CD4-positive, alpha-beta T cell (primary cell): ENCODE measurements at regions not wholly inside any gene's neighbourhood (a gene's known extent, or its start where the extent isn't known, plus 50 kb on each side); places are given as distances from the start of the nearest gene placed in this dataset.

Experiments
- ATAC-seq: fragments of 200-7000 bp; cut with Tn5 transposase; one replicate; pipeline ENCODE4 v1.10.0; 2022; ENCODE audit warnings: mild to moderate bottlenecking; ENCODE audit not compliant: poor library complexity
- CTCF ChIA-PET: fragments of 350-600 bp; sonication (Branson Sonifier 250); formaldehyde crosslinking; loops from one replicate; lab custom pipeline; 2021; ENCODE audit warnings: antibody characterized with exemption, inconsistent platforms; lab: Charles Lee
- POLR2A ChIA-PET: fragments of 350-600 bp; sonication (Branson Sonifier 250); formaldehyde crosslinking; loops from one replicate; lab custom pipeline; 2021; ENCODE audit warnings: antibody characterized with exemption, inconsistent platforms; lab: Charles Lee
- DNase-seq, 14 experiments: peaks; one replicate each; pipeline ENCODE4 v3.0.0-alpha.2; 2013 to 2020; ENCODE audit warnings: mixed read lengths in 2 of 14
- H3K27ac ChIP-seq, 2 donors: one replicate each; pipeline versions ENCODE4 v1.5.1 to v1.7.0; 2013; ENCODE audit warnings: low read length in 2 of 2, low read depth in 1 of 2, mild to moderate bottlenecking in 1 of 2
- H3K27me3 ChIP-seq, 2 experiments: 1 replicate in 1 of 2; 2 replicates in 1 of 2; pipeline versions ENCODE4 v1.6.1 to v1.7.0; 2013; ENCODE audit warnings: low read length in 2 of 2, control low read depth in 1 of 2, mild to moderate bottlenecking in 1 of 2, moderate library complexity in 1 of 2; ENCODE audit not compliant: insufficient read depth in 2 of 2, control insufficient read depth in 1 of 2
- H3K36me3 ChIP-seq: one replicate; pipeline ENCODE4 v1.6.1; 2013; ENCODE audit warnings: low read length, control low read depth; ENCODE audit not compliant: insufficient read depth
- H3K4me1 ChIP-seq: one replicate; pipeline ENCODE4 v1.6.1; 2013; ENCODE audit warnings: low read length, control low read depth; ENCODE audit not compliant: insufficient read depth
- H3K4me3 ChIP-seq: one replicate; pipeline ENCODE4 v1.5.1; 2013; ENCODE audit warnings: mild to moderate bottlenecking, low read length, moderate library complexity
- H3K9me3 ChIP-seq, 2 experiments: 1 replicate in 1 of 2; 2 replicates in 1 of 2; pipeline versions ENCODE4 v1.6.1 to v1.7.0; 2013; ENCODE audit warnings: low read length in 2 of 2, mild to moderate bottlenecking in 2 of 2, control low read depth in 1 of 2, moderate library complexity in 1 of 2; ENCODE audit not compliant: control insufficient read depth in 1 of 2, insufficient read depth in 1 of 2
- H3K27ac Mint-ChIP-seq: one replicate; pipeline ENCODE4 v1.8.0; 2020; ENCODE audit warnings: mixed read lengths
- H3K27me3 Mint-ChIP-seq: one replicate; pipeline ENCODE4 v1.8.0; 2021; ENCODE audit warnings: mixed read lengths
- H3K36me3 Mint-ChIP-seq: one replicate; pipeline ENCODE4 v1.8.0; 2021; ENCODE audit warnings: low read depth, mixed read lengths
- H3K4me1 Mint-ChIP-seq: one replicate; pipeline ENCODE4 v1.8.0; 2021; ENCODE audit warnings: low read depth, mixed read lengths
- H3K4me3 Mint-ChIP-seq: one replicate; pipeline ENCODE4 v1.8.0; 2020; ENCODE audit warnings: mild to moderate bottlenecking, mixed read lengths
- H3K9me3 Mint-ChIP-seq: one replicate; pipeline ENCODE4 v1.8.0; 2020; ENCODE audit warnings: mixed read lengths
- CTCF ChIP-seq: fragments of 200-600 bp; IDR thresholded peaks from one replicate; pipeline ENCODE4 v1.8.0; 2022; ENCODE audit warnings: antibody characterized with exemption, mild to moderate bottlenecking
- intact Hi-C, 2 experiments: fragments of 100-400 bp; cut with DNase I in 1 of 2; cut with micrococcal nuclease in 1 of 2; formaldehyde crosslinking; loops; one replicate each; pipeline versions ENCODE4 v1.15.1 to v1.9.0; 2023 to 2025; cut with DNase I, micrococcal nuclease

GRCh38 chr11:45054956-45055355 lies 91.5 kb upstream of the PRDM11 start:
- H3K9me3 Mint-ChIP-seq, result no peaks in the 10 kb centered on the region
- ChIA-PET POLR2A (interaction anchor here (0.5 to 0.9 kb wide), 2 partner anchors 9 to 46 kb away, joined by 3 to 4 read pairs; no protein-coding TSS in a partner anchor), CTCF (no interaction called here)
- H3K4me3 ChIP-seq, result no peak overlapping the region
- intact Hi-C loops, result no loop called here
- H3K9me3 ChIP-seq, result no peaks in the 10 kb centered on the region
- no peaks in the 10 kb centered on the region for H3K27me3 Mint-ChIP-seq
- no peaks in the 10 kb centered on the region for H3K36me3 Mint-ChIP-seq
- ATAC-seq (no peak), DNase-seq (no peak)
- H3K27me3 ChIP-seq, result no peaks in the 10 kb centered on the region
- H3K27ac Mint-ChIP-seq, result no peak overlapping the region
- H3K4me1 ChIP-seq, result no peaks in the 10 kb centered on the region
- H3K27ac ChIP-seq, result no peak overlapping the region
- TF ChIP-seq CTCF, result no peak
- H3K36me3 ChIP-seq, result no peaks in the 10 kb centered on the region
- H3K4me3 Mint-ChIP-seq, result no peak overlapping the region
- no peaks in the 10 kb centered on the region for H3K4me1 Mint-ChIP-seq

GRCh38 chr11:45056529-45056928 lies 89.9 kb upstream of the PRDM11 start:
- Mint-ChIP-seq H3K27ac (no peak overlapping the region), H3K4me3 (no peak overlapping the region), H3K27me3 (no peaks in the 10 kb centered on the region), H3K36me3 (no peaks in the 10 kb centered on the region), H3K9me3 (no peaks in the 10 kb centered on the region), H3K4me1 (no peaks in the 10 kb centered on the region)
- no peaks in the 10 kb centered on the region for H3K4me1 ChIP-seq
- H3K4me3 ChIP-seq, result no peak overlapping the region
- H3K27ac ChIP-seq, result no peak overlapping the region
- TF ChIP-seq CTCF, result no peak
- ATAC-seq (no peak), DNase-seq (no peak)
- H3K36me3 ChIP-seq, result no peaks in the 10 kb centered on the region
- H3K27me3 ChIP-seq, result no peaks in the 10 kb centered on the region
- CTCF ChIA-PET, result no interaction called here
- POLR2A ChIA-PET, result no interaction called here
- intact Hi-C loops, result no loop called here
- no peaks in the 10 kb centered on the region for H3K9me3 ChIP-seq

- no peak for DNase-seq
- Mint-ChIP-seq H3K27me3 (no peaks in the 10 kb centered on the region), H3K4me1 (no peaks in the 10 kb centered on the region), H3K27ac (no peak overlapping the region), H3K9me3 (no peaks in the 10 kb centered on the region), H3K36me3 (no peaks in the 10 kb centered on the region), H3K4me3 (no peak overlapping the region)
- intact Hi-C loops, result no loop called here
- POLR2A ChIA-PET, result no interaction called here
- Histone ChIP-seq H3K4me3 (no peak overlapping the region), H3K36me3 (no peaks in the 10 kb centered on the region), H3K4me1 (no peaks in the 10 kb centered on the region), H3K9me3 (no peaks in the 10 kb centered on the region), H3K27me3 (no peaks in the 10 kb centered on the region), H3K27ac (no peak overlapping the region)
- no peak for TF ChIP-seq CTCF
- no peak for ATAC-seq
- CTCF ChIA-PET, result no interaction called here
Observed at GRCh38 chr11:45057938-45058646, 88.3 kb upstream of the PRDM11 start.
